Activated T-helper 2 cell treated with anti-CD3 and anti-CD28 coated beads, Interferon-gamma antibody, Interleukin-2, Interleukin-4, amounts not matched to agents 10 μg/mL and 5 μg/mL and 100 μg/mL, durations not matched to agents 14 hours and 24 hours and 36 hours (primary cell): ENCODE measurements at regions not wholly inside any gene's neighbourhood (a gene's known extent, or its start where the extent isn't known, plus 50 kb on each side); places are given as distances from the start of the nearest gene placed in this dataset.

Experiments
- DNase-seq: peaks from one replicate; pipeline ENCODE4 v3.0.0; 2021; ENCODE audit warnings: low spot score
- H3K27ac Mint-ChIP-seq: one replicate; pipeline ENCODE4 v1.8.0; 2021; ENCODE audit warnings: mixed read lengths
- H3K27me3 Mint-ChIP-seq: one replicate; pipeline ENCODE4 v1.8.0; 2021; ENCODE audit warnings: low read depth, mixed read lengths
- H3K36me3 Mint-ChIP-seq: one replicate; pipeline ENCODE4 v1.8.0; 2021; ENCODE audit warnings: low read depth, mixed read lengths
- H3K4me1 Mint-ChIP-seq: one replicate; pipeline ENCODE4 v1.8.0; 2021; ENCODE audit warnings: low read depth, mixed read lengths
- H3K4me3 Mint-ChIP-seq: one replicate; pipeline ENCODE4 v1.8.0; 2021; ENCODE audit warnings: low read depth, mild to moderate bottlenecking, moderate library complexity, mixed read lengths
- H3K9me3 Mint-ChIP-seq: one replicate; pipeline ENCODE4 v1.8.0; 2021; ENCODE audit warnings: mixed read lengths
- intact Hi-C: fragments of 100-400 bp; cut with micrococcal nuclease; formaldehyde crosslinking; loops from one replicate; pipeline ENCODE4 v1.15.1; 2023

DNA sequence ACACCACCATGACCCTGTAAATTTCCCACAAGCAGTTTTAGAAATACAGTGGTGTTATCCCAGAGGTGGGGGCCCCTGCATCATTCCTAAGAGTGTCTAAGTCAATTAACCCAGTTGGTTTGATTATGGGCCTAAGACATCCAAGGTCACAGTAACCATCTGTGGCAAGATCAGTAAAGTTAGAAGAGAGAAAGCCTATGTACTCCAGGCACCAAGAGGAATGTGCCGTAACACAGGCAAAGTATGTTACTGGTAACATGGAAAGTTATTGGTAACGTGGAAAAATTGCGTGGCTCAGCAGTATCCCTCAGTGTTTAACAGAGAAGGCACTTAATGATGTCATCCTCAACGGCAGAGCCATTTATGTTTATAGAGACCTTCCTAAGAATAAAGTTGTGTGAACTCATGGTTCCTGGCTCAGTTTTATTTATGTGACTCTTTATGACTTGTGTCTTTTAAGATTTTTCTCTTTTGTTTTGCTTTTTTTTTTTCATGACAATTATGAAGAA is 144.1 kb upstream of the RASGRP1 start:
- H3K27ac Mint-ChIP-seq = no peak overlapping the region
- H3K4me1 Mint-ChIP-seq = peaks cover 6% of the 10 kb centered on the region
- H3K27me3 Mint-ChIP-seq = peaks cover 12% of the 10 kb centered on the region

DNA sequence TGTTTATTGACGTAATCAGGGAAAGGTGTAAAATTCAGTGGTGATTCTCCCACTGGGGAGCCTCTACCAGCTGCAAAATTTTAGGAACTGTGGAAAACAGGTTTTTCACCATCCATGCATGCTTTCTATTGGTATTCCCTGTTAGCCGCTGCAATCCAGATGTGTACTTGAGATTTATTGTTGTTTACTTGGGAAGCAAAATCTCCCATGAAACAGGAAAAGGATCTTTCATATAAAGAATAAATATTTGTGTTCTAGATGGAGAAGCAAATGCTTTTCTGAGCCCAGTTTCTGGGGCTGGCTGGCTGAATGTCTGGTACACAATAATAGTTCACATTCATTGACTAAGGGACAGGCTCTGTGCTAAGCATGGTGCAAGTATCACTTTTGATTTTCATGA is 144.6 kb upstream of the RASGRP1 start:
- no peaks in the 10 kb centered on the region for H3K9me3 Mint-ChIP-seq

More for the DNA sequence above, 144.1 kb upstream of the RASGRP1 start:
- Mint-ChIP-seq H3K9me3 (no peaks in the 10 kb centered on the region), H3K36me3 (no peaks in the 10 kb centered on the region), H3K4me3 (no peak overlapping the region)
- intact Hi-C loops = loop anchor here (5.0 kb wide), 1 partner anchor 874 kb away; the partner anchor contains the start of gene THBS1
- DNase-seq = no peak

DNA sequence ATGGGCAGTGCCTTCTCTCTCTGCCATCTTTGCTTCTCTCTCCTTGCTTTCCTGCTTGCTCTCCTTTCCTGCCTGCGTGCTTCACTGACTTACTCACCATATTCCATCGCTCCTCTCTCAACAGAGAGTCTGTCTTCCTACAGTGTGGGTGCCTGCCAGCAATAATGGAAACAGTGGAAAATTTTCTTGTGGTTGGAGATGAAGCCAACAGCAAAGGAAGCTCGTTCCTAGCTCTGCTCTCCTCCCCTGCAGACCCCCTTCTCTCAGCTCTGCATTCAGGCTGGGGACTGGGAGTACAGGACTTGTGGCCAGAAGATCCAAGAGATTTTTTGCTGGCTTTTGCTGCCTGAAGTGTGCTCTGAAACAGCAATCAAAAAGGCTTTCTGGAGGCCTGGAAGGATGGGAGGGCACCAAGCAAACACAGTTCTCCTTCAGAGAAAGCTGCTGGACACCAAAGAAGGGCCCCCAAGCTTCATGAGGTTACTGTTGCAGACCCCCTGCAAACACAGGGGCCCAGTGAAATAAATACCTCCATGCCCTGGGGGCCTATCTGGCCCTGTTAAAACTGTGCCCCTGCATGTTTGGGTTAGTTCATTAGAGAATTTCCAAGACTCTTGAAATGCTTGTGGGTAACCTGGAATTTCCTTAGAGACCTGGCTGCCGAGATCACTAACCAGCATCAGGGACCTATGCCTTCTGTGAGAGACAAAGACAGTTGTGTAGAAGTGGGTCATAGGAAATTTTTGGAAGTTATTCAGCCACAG is 149.9 kb upstream of the RASGRP1 start:
- no peak overlapping the region for H3K27ac Mint-ChIP-seq
- H3K36me3 Mint-ChIP-seq = no peaks in the 10 kb centered on the region
- H3K4me3 Mint-ChIP-seq = no peak overlapping the region
- H3K27me3 Mint-ChIP-seq = peaks cover 8% of the 10 kb centered on the region
- DNase-seq = no peak
- no peaks in the 10 kb centered on the region for H3K4me1 Mint-ChIP-seq
- intact Hi-C loops = loop anchor here (10.0 kb wide), 1 partner anchor 780 kb away; no protein-coding TSS in a partner anchor
- H3K9me3 Mint-ChIP-seq = no peaks in the 10 kb centered on the region

More for the DNA sequence above, 144.6 kb upstream of the RASGRP1 start:
- Mint-ChIP-seq H3K36me3 (no peaks in the 10 kb centered on the region), H3K27me3 (peaks cover 13% of the 10 kb centered on the region), H3K4me3 (no peak overlapping the region), H3K4me1 (peaks cover 6% of the 10 kb centered on the region), H3K27ac (no peak overlapping the region)
- intact Hi-C loops = loop anchor here (5.0 kb wide), 1 partner anchor 873 kb away; the partner anchor contains the start of gene THBS1
- no peak for DNase-seq

DNA sequence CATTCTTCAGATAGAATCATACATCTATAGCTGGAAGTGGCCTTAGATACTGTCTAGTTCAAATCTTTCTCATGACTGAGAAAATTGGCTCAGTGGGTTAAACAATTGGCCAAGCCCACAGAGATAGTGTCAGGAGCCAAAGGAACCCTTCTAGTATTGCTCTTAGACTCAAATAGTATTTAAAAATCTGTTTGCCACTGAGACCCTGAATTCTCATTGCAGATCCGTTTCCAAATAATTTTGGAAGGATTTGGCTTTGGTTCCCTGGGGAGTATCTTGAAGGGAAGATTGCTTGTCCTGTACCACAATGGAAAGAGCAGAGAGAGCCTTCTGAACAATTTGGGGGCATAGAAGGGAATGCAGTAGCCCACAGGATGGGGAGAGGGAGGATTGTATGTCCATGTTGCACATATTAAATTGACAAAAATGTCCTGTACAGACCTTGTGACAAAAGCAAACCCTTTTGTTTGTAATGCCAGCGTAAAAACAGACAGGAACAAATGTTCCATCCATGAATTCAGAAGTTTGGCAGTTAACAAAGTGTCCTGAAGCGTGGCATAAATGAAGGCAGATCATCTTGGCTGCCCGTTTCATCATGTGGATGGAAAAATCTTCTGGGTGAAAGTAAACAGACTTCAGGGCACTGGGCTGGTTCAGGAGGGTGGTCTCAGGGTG is 156.4 kb upstream of the RASGRP1 start:
- no peaks in the 10 kb centered on the region for H3K27me3 Mint-ChIP-seq
- H3K4me3 Mint-ChIP-seq = no peak overlapping the region
- no peaks in the 10 kb centered on the region for H3K9me3 Mint-ChIP-seq
- no peak for DNase-seq
- intact Hi-C loops = no loop called here
- no peaks in the 10 kb centered on the region for H3K4me1 Mint-ChIP-seq
- no peak overlapping the region for H3K27ac Mint-ChIP-seq
- H3K36me3 Mint-ChIP-seq = no peaks in the 10 kb centered on the region

DNA sequence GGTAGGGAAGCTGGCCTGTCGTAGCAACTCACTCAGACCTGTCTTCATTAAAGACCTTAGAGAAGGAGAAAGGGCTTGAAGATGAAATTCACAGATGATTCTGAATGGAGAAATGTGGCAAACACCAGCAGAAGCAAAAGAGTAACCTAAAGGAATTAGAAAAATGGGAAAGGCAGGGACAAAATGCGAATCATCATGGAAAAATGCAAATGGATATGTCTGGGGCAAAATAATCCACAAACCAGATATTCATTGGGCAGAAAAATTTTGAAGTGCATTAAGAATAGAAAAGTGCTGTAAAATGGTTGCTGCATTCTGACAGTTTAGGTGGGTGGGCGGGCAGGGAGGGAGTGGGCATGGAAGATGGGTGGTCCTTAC is 156.9 kb upstream of the RASGRP1 start:
- H3K27ac Mint-ChIP-seq = no peak overlapping the region
- no peaks in the 10 kb centered on the region for H3K36me3 Mint-ChIP-seq
- intact Hi-C loops = no loop called here
- H3K4me1 Mint-ChIP-seq = no peaks in the 10 kb centered on the region
- no peaks in the 10 kb centered on the region for H3K9me3 Mint-ChIP-seq
- H3K4me3 Mint-ChIP-seq = no peak overlapping the region
- DNase-seq = no peak
- H3K27me3 Mint-ChIP-seq = peaks cover 5% of the 10 kb centered on the region

DNA sequence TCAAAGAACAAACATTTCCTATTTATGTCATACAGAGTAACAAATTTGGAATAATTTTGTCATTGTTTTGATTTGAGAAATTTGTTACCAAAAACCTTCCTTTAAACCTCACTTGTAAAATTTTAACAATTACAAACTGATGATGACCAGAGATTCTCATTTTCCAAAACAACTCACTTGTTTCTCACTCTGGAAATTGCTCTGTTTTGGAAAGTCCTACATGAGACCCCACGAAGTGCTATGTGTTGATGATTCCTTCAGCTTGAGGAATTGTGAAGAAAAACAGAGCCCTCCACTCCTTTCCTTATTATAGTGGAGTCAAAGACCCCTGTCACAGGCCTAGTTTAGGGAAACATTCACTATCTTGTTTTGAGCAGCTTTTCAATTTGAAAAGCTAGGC is 157.6 kb upstream of the RASGRP1 start:
- Mint-ChIP-seq H3K27me3 (peaks cover 6% of the 10 kb centered on the region), H3K9me3 (no peaks in the 10 kb centered on the region), H3K36me3 (no peaks in the 10 kb centered on the region), H3K4me1 (no peaks in the 10 kb centered on the region), H3K4me3 (no peak overlapping the region), H3K27ac (no peak overlapping the region)
- DNase-seq = no peak
- intact Hi-C loops = no loop called here

DNA sequence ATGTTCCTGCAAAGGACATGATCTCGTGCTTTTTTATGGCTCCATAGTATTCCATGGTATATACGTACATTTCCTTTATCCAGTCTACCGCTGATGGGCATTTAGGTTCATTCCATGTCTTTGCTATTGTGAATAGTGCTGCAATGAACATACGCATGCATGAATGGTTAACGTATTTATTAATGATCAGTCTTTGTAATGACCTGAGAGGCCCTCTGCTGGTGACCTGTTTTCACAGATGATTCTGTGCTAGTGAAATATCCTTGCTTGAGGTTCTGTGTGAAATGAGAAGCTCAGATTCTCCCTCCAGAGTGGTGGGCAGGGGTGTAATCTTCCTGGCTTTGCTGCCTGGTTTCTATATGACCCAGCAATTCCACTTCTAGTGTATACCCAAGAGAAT is 160.2 kb upstream of the RASGRP1 start:
- intact Hi-C loops = no loop called here
- Mint-ChIP-seq H3K27me3 (peaks cover 7% of the 10 kb centered on the region), H3K9me3 (no peaks in the 10 kb centered on the region), H3K4me3 (no peak overlapping the region), H3K4me1 (no peaks in the 10 kb centered on the region), H3K36me3 (no peaks in the 10 kb centered on the region), H3K27ac (no peak overlapping the region)
- DNase-seq = no peak

DNA sequence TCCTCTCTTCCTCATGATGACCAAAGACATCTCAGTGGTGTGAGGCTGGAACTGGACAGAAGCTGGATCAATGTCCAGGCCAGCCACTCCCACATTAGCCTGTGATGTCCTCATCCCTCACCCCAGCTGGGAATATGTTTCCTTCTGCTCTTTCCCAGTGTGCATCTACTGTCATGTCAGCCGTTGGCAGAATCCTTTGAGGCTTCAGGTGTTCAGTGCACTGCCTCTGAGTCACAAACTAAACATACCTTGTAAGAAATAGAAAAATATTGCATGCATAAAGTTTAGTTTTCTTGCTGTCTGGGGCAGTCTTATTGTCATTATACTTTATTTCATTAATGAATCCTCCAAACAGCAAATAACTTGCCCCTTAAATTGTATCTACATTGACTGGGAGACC is 161.6 kb upstream of the RASGRP1 start:
- H3K36me3 Mint-ChIP-seq = no peaks in the 10 kb centered on the region
- intact Hi-C loops = no loop called here
- H3K4me3 Mint-ChIP-seq = no peak overlapping the region
- no peaks in the 10 kb centered on the region for H3K9me3 Mint-ChIP-seq
- no peaks in the 10 kb centered on the region for H3K4me1 Mint-ChIP-seq
- no peak for DNase-seq
- peaks cover 14% of the 10 kb centered on the region for H3K27me3 Mint-ChIP-seq
- no peak overlapping the region for H3K27ac Mint-ChIP-seq

DNA sequence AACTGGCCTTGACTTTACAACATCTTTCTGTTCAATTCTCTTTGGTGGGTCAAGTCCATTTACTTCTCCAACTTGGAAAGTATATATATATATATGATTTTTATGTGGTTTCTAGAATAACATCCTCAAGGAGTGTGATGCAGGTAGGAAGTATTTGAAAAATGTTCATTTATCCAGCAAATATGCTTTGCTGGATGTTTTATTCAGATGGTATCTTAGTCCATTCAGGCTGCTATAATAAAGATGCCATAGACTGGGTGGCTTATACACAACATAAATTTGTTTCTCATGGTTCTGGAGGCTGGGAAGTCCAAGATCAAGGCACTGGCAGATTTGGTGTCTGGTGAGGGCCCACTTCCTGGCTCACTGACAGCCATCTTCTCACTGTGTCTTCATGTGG is 168.7 kb upstream of the RASGRP1 start:
- no peak for DNase-seq
- Mint-ChIP-seq H3K9me3 (no peaks in the 10 kb centered on the region), H3K4me1 (peaks cover 1% of the 10 kb centered on the region), H3K36me3 (no peaks in the 10 kb centered on the region), H3K27ac (no peak overlapping the region), H3K27me3 (peaks cover 17% of the 10 kb centered on the region), H3K4me3 (no peak overlapping the region)
- intact Hi-C loops = loop anchor here (10.0 kb wide), 1 partner anchor 201 kb away; no protein-coding TSS in a partner anchor

DNA sequence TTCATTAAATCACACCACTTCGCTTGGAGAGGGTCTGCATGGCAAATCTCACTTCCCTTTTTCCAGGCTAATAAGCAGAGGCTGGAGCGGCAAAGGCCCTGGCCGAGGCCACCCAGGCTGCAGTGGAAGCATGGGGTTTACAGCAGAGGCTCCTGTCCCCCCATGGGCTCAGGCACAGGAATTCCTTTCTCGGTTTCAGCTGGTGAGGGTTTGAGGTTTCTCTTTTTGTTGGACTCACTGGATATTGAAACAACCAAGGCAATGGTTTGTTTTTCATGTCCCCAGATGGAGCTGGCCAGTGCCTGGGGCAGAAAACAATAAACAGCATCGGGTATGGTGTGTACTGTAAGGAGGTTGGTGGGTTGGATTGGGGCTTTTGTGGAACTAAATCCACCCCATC is 175.6 kb upstream of the RASGRP1 start:
- intact Hi-C loops = no loop called here
- H3K36me3 Mint-ChIP-seq = no peaks in the 10 kb centered on the region
- no peak for DNase-seq
- no peak overlapping the region for H3K27ac Mint-ChIP-seq
- no peaks in the 10 kb centered on the region for H3K4me1 Mint-ChIP-seq
- H3K4me3 Mint-ChIP-seq = no peak overlapping the region
- no peaks in the 10 kb centered on the region for H3K9me3 Mint-ChIP-seq
- H3K27me3 Mint-ChIP-seq = peaks cover 12% of the 10 kb centered on the region

DNA sequence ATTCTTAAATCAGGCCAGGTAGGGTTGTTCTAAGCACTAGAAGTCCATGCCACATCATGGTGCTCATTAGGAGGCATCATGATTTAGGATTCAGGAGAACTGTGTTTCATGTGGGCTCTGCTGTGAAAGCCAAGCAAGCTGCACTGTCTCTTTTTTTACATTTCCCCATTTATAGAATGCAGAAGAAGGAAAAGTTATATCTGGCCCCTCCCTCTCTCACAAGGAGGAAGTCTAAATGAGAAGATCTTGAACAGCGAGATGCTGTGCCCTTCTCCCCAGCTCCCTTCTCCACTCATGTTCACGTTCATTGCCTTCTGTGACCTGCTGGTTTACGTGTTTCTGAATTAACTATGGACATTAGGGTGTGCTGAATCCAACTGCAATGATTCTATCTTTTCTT is 178.5 kb upstream of the RASGRP1 start:
- intact Hi-C loops = no loop called here
- H3K27ac Mint-ChIP-seq = no peak overlapping the region

DNA sequence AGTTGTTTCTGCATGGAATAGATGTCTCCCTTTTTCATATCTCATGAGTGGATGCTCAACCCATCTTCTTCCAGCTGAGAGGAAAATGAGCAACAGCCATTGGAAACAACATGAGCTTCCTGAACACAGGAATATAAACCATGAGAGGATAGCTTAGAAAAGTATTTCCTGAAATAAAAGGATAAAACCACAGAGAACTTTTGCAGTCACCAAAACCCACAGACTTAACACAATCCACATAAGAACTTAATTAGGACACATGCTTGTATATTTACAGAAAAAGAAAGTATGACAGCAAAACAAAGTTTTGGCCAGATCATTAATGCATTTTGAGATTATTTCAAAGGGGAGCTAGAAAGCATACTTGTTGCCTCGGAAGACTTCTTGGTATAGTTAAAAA is 180.5 kb upstream of the RASGRP1 start:
- no peak overlapping the region for H3K4me3 Mint-ChIP-seq
- intact Hi-C loops = no loop called here
- H3K9me3 Mint-ChIP-seq = no peaks in the 10 kb centered on the region
- peaks cover 10% of the 10 kb centered on the region for H3K27me3 Mint-ChIP-seq
- H3K36me3 Mint-ChIP-seq = no peaks in the 10 kb centered on the region
- H3K27ac Mint-ChIP-seq = no peak overlapping the region
- H3K4me1 Mint-ChIP-seq = no peaks in the 10 kb centered on the region
- no peak for DNase-seq

More for the DNA sequence above, 178.5 kb upstream of the RASGRP1 start:
- Mint-ChIP-seq H3K36me3 (no peaks in the 10 kb centered on the region), H3K27me3 (peaks cover 10% of the 10 kb centered on the region), H3K9me3 (no peaks in the 10 kb centered on the region), H3K4me3 (no peak overlapping the region), H3K4me1 (no peaks in the 10 kb centered on the region)
- DNase-seq = no peak

DNA sequence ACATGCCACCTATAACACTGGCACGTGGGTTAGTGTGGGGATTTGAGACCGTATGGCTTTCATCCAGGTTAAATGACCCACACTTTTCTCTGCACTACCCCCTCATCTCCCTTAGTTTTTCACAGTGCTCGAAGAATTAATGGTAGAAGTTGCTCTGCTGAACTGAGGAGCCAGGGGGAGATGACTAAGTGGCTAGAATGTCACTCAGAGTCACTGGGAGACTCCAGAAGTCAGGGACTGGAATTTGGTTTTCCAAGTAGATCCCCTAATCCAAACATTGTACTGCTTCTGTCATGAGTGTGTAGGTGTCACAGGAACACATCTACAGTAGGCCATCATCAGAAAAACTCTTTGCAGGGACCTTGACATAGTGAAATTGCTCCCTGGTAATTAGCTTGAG is 181.0 kb upstream of the RASGRP1 start:
- Mint-ChIP-seq H3K4me3 (no peak overlapping the region), H3K27me3 (peaks cover 12% of the 10 kb centered on the region), H3K36me3 (no peaks in the 10 kb centered on the region), H3K9me3 (no peaks in the 10 kb centered on the region), H3K27ac (no peak overlapping the region), H3K4me1 (no peaks in the 10 kb centered on the region)
- no peak for DNase-seq
- intact Hi-C loops = no loop called here
